MM.1S (cell line): ENCODE measurements at regions not wholly inside any gene's neighbourhood (a gene's known extent, or its start where the extent isn't known, plus 50 kb on each side); places are given as distances from the start of the nearest gene placed in this dataset.

ENCODE experiments used
- EZH2 ChIP-seq: fragments of 300-600 bp; sonication (generic); optimal IDR thresholded peaks from 2 replicates; pipeline ENCODE3; 2017; ENCODE audit warnings: low read depth, mild to moderate bottlenecking, antibody characterized with exemption, low read length, mixed read lengths
- TF ChIP-seq, protein P1 (sequence below): fragments of 300-600 bp; sonication (generic); IDR thresholded peaks from 2 replicates; pipeline ENCODE4 v1.5.1; 2016; ENCODE audit warnings: antibody characterized with exemption, low read length, mixed read lengths

DNA sequence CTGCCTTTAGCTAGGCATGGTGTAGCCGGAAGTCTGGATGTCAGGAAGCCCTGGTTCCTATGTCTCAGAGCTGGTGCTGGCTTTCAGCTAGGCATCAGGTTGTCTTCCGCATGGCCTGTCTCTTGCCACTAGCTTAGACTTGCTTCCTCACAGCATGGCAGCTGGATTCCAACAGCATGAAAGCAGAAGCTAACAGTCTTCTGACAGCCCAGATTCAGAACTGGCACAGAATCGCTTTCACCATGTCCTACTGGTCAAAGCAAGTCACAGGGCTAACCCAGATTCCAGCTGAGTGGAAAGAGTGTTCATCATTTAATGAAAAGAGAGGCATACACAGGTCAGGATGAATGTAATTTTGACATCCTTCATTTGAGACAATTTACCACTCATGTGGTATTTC, 1050.5 kb downstream of the ROBO2 start:
- TF ChIP-seq, protein P1, sequence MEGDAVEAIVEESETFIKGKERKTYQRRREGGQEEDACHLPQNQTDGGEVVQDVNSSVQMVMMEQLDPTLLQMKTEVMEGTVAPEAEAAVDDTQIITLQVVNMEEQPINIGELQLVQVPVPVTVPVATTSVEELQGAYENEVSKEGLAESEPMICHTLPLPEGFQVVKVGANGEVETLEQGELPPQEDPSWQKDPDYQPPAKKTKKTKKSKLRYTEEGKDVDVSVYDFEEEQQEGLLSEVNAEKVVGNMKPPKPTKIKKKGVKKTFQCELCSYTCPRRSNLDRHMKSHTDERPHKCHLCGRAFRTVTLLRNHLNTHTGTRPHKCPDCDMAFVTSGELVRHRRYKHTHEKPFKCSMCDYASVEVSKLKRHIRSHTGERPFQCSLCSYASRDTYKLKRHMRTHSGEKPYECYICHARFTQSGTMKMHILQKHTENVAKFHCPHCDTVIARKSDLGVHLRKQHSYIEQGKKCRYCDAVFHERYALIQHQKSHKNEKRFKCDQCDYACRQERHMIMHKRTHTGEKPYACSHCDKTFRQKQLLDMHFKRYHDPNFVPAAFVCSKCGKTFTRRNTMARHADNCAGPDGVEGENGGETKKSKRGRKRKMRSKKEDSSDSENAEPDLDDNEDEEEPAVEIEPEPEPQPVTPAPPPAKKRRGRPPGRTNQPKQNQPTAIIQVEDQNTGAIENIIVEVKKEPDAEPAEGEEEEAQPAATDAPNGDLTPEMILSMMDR, result no peak
- TF ChIP-seq EZH2, result no peak
